Hindlimb muscle (tissue), 1 donor: ENCODE measurements at regions not wholly inside any gene's neighbourhood (a gene's known extent, or its start where the extent isn't known, plus 50 kb on each side); places are given as distances from the start of the nearest gene placed in this dataset.
"Not testable (repeated sequence)": the region's sequence is repeated elsewhere in the genome, so short reads cannot be mapped to it uniquely, and the experiment has no call there.

ENCODE experiments used
- DNase-seq: peaks from one replicate; pipeline ENCODE4 v3.0.0-alpha.2; 2013

GRCh38 chr3:21237638-21238037 lies 513.4 kb downstream of the ZNF385D start:
- no peak for DNase-seq

GRCh38 chr3:21235491-21235890 lies 515.5 kb downstream of the ZNF385D start:
- no peak for DNase-seq

GRCh38 chr3:21234933-21235332 lies 516.1 kb downstream of the ZNF385D start:
- DNase-seq = no peak

GRCh38 chr3:21229426-21230135 lies 521.4 kb downstream of the ZNF385D start:
- no peak for DNase-seq

GRCh38 chr3:21226086-21226485 lies 524.9 kb downstream of the ZNF385D start:
- no peak for DNase-seq

GRCh38 chr3:21220944-21221343 lies 530.1 kb downstream of the ZNF385D start:
- DNase-seq = no peak

GRCh38 chr3:21216598-21216997 lies 534.4 kb downstream of the ZNF385D start:
- no peak for DNase-seq

- not testable (repeated sequence) for DNase-seq
Observed at GRCh38 chr3:21204122-21204521, 546.9 kb downstream of the ZNF385D start.

GRCh38 chr3:21195203-21195602 lies 555.8 kb downstream of the ZNF385D start:
- no peak for DNase-seq

GRCh38 chr3:21194036-21194435 lies 557.0 kb downstream of the ZNF385D start:
- DNase-seq = not testable (repeated sequence)

- no peak for DNase-seq
Observed at GRCh38 chr3:21188459-21188858, 562.6 kb downstream of the ZNF385D start.

GRCh38 chr3:21185816-21186314 lies 565.1 kb downstream of the ZNF385D start:
- DNase-seq = no peak

GRCh38 chr3:21174461-21174860 lies 576.5 kb downstream of the ZNF385D start:
- no peak for DNase-seq

GRCh38 chr3:21170964-21171363 lies 580.0 kb downstream of the ZNF385D start:
- no peak for DNase-seq

- DNase-seq = peak; percentile 48
Observed at GRCh38 chr3:21169948-21170347, 581.1 kb downstream of the ZNF385D start.

- no peak for DNase-seq
Observed at GRCh38 chr3:21168471-21168870, 582.5 kb downstream of the ZNF385D start.

GRCh38 chr3:21163956-21164355 lies 587.1 kb downstream of the ZNF385D start:
- DNase-seq = no peak

GRCh38 chr3:21159543-21159906 lies 591.5 kb downstream of the ZNF385D start:
- no peak for DNase-seq

- DNase-seq = peak; percentile 12
Observed at GRCh38 chr3:21158861-21159542, 592.0 kb downstream of the ZNF385D start.

GRCh38 chr3:21154911-21155310 lies 596.1 kb downstream of the ZNF385D start:
- DNase-seq = no peak

GRCh38 chr3:21152555-21152954 lies 598.5 kb downstream of the ZNF385D start:
- no peak for DNase-seq

GRCh38 chr3:21142949-21143348 lies 608.1 kb downstream of the ZNF385D start:
- DNase-seq = no peak

- DNase-seq = no peak
Observed at GRCh38 chr3:21142031-21142430, 609.0 kb downstream of the ZNF385D start.

- no peak for DNase-seq
Observed at GRCh38 chr3:21140785-21141184, 610.2 kb downstream of the ZNF385D start.
